DOHH2 (cell line): ENCODE measurements at regions not wholly inside any gene's neighbourhood (a gene's known extent, or its start where the extent isn't known, plus 50 kb on each side); places are given as distances from the start of the nearest gene placed in this dataset.

Source experiments
- EZH2phosphoT487 ChIP-seq: fragments of 200-600 bp; sonication (generic); IDR thresholded peaks from 2 replicates; pipeline ENCODE4 v1.6.1; 2017; ENCODE audit warnings: borderline replicate concordance, mild to moderate bottlenecking, antibody characterized with exemption, low read length, moderate library complexity, mixed read lengths
- TF ChIP-seq, protein P1 (sequence below): fragments of 200-600 bp; sonication (generic); IDR thresholded peaks from one replicate; pipeline ENCODE4 v1.5.1; 2014; ENCODE audit warnings: antibody characterized with exemption, mild to moderate bottlenecking, low read depth, low read length; ENCODE audit not compliant: poor library complexity, severe bottlenecking

DNA sequence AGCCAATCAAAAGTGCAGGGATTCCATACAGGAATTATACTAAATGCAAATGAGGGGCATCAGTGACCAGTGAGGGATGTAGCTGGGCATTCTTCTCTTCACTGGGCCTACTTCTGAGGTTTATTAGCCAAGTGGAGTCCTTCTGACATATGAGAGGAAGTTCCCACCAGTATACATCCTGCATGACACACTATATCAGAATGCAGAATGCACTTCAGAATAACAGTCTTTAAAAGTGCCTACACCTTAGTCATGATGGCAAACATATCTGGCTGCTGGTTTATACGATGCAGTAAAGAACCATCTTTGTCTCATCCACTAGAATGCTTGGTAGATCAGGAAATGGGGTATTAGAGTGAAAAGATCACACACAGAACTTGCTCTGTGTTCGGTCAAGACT is 180.3 kb upstream of the PPARGC1A start:
- TF ChIP-seq, protein P1, sequence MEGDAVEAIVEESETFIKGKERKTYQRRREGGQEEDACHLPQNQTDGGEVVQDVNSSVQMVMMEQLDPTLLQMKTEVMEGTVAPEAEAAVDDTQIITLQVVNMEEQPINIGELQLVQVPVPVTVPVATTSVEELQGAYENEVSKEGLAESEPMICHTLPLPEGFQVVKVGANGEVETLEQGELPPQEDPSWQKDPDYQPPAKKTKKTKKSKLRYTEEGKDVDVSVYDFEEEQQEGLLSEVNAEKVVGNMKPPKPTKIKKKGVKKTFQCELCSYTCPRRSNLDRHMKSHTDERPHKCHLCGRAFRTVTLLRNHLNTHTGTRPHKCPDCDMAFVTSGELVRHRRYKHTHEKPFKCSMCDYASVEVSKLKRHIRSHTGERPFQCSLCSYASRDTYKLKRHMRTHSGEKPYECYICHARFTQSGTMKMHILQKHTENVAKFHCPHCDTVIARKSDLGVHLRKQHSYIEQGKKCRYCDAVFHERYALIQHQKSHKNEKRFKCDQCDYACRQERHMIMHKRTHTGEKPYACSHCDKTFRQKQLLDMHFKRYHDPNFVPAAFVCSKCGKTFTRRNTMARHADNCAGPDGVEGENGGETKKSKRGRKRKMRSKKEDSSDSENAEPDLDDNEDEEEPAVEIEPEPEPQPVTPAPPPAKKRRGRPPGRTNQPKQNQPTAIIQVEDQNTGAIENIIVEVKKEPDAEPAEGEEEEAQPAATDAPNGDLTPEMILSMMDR, result no peak
- no peak for TF ChIP-seq EZH2phosphoT487
